Fibroblast of gingiva (primary cell): ENCODE measurements at regions not wholly inside any gene's neighbourhood (a gene's known extent, or its start where the extent isn't known, plus 50 kb on each side); places are given as distances from the start of the nearest gene placed in this dataset.

Experiments used
- DNase-seq: peaks from one replicate; pipeline ENCODE4 v3.0.0-alpha.2; 2011; ENCODE audit warnings: low read depth

GRCh38 chr11:112355726-112356125 lies 95.1 kb upstream of the PLET1 start:
- DNase-seq: peak; percentile 11

- DNase-seq: no peak
Observed at GRCh38 chr11:112357488-112357887, 96.8 kb upstream of the PLET1 start.

- DNase-seq: no peak
Observed at GRCh38 chr11:112361396-112361795, 100.7 kb upstream of the PLET1 start.

- DNase-seq: peak; percentile 73
Observed at GRCh38 chr11:112363527-112363926, 102.9 kb upstream of the PLET1 start.

- DNase-seq: peak; percentile 79
Observed at GRCh38 chr11:112364962-112365481, 104.4 kb upstream of the PLET1 start.

- DNase-seq: no peak
Observed at GRCh38 chr11:112366012-112366411, 105.4 kb upstream of the PLET1 start.

GRCh38 chr11:112366777-112367176 lies 106.1 kb upstream of the PLET1 start:
- peak; percentile 56 for DNase-seq

- no peak for DNase-seq
Observed at GRCh38 chr11:112367461-112367860, 106.8 kb upstream of the PLET1 start.

- no peak for DNase-seq
Observed at GRCh38 chr11:112367895-112368294, 107.2 kb upstream of the PLET1 start.

- no peak for DNase-seq
Observed at GRCh38 chr11:112368381-112368780, 107.7 kb upstream of the PLET1 start.

- no peak for DNase-seq
Observed at GRCh38 chr11:112369374-112369773, 108.7 kb upstream of the PLET1 start.

- DNase-seq: no peak
Observed at GRCh38 chr11:112369916-112370315, 109.3 kb upstream of the PLET1 start.

- DNase-seq: no peak
Observed at GRCh38 chr11:112374486-112375140, 114.0 kb upstream of the PLET1 start.

GRCh38 chr11:112377946-112378345 lies 117.3 kb upstream of the PLET1 start:
- DNase-seq: no peak

GRCh38 chr11:112380464-112380863 lies 119.8 kb upstream of the PLET1 start:
- DNase-seq: no peak

GRCh38 chr11:112381578-112381977 lies 120.9 kb upstream of the PLET1 start:
- DNase-seq: no peak

GRCh38 chr11:112382561-112382960 lies 121.9 kb upstream of the PLET1 start:
- no peak for DNase-seq

GRCh38 chr11:112388496-112388895 lies 127.8 kb upstream of the PLET1 start:
- no peak for DNase-seq

- no peak for DNase-seq
Observed at GRCh38 chr11:112391086-112391485, 130.4 kb upstream of the PLET1 start.

- no peak for DNase-seq
Observed at GRCh38 chr11:112392904-112393303, 132.2 kb upstream of the PLET1 start.

GRCh38 chr11:112394304-112394703 lies 133.6 kb upstream of the PLET1 start:
- no peak for DNase-seq

- DNase-seq: no peak
Observed at GRCh38 chr11:112396076-112396475, 135.4 kb upstream of the PLET1 start.

GRCh38 chr11:112398798-112399478 lies 138.3 kb upstream of the PLET1 start:
- DNase-seq: no peak
